Parathyroid adenoma (tissue), 2 donors: ENCODE measurements at regions not wholly inside any gene's neighbourhood (a gene's known extent, or its start where the extent isn't known, plus 50 kb on each side); places are given as distances from the start of the nearest gene placed in this dataset.

Experiments
- H2AFZ ChIP-seq: fragments of 300-600 bp; sonication (generic); one replicate; pipeline ENCODE4 v1.7.0; 2017; ENCODE audit warnings: antibody characterized with exemption, mild to moderate bottlenecking
- H3K27ac ChIP-seq: fragments of 300-600 bp; sonication (generic); one replicate; pipeline ENCODE4 v1.7.0; 2017
- H3K27me3 ChIP-seq: fragments of 300-600 bp; sonication (generic); one replicate; pipeline ENCODE4 v1.7.0; 2017; ENCODE audit warnings: low read length; ENCODE audit not compliant: control insufficient read depth, insufficient read depth
- H3K36me3 ChIP-seq: fragments of 300-600 bp; sonication (generic); one replicate; pipeline ENCODE4 v1.7.0; 2017; ENCODE audit warnings: low read length; ENCODE audit not compliant: control insufficient read depth, insufficient read depth
- H3K4me1 ChIP-seq: fragments of 300-600 bp; sonication (generic); one replicate; pipeline ENCODE4 v1.7.0; 2017; ENCODE audit warnings: control low read depth
- H3K4me2 ChIP-seq: fragments of 300-600 bp; sonication (generic); one replicate; pipeline ENCODE4 v1.7.0; 2017; ENCODE audit warnings: low read length
- H3K4me3 ChIP-seq: fragments of 300-600 bp; sonication (generic); one replicate; pipeline ENCODE4 v1.7.0; 2017; ENCODE audit warnings: low read depth, low read length
- H3K79me2 ChIP-seq: fragments of 300-600 bp; sonication (generic); one replicate; pipeline ENCODE4 v1.7.0; 2017; ENCODE audit warnings: control low read depth
- H3K9ac ChIP-seq: fragments of 300-600 bp; sonication (generic); one replicate; pipeline ENCODE4 v1.7.0; 2017; ENCODE audit warnings: mild to moderate bottlenecking
- H3K9me3 ChIP-seq: fragments of 300-600 bp; sonication (generic); one replicate; pipeline ENCODE4 v1.7.0; 2017; ENCODE audit warnings: low read length; ENCODE audit not compliant: control insufficient read depth
- CTCF ChIP-seq: fragments of 300-600 bp; sonication (generic); IDR thresholded peaks from one replicate; pipeline ENCODE4 v1.7.0; 2017; ENCODE audit warnings: antibody characterized with exemption, mild to moderate bottlenecking
- donor health status: primary hyperparathyroidism.

- TF ChIP-seq CTCF = no peak
- no peak overlapping the region for H3K4me2 ChIP-seq
- no peak overlapping the region for H3K27ac ChIP-seq
- H3K4me3 ChIP-seq = no peak overlapping the region
- H3K36me3 ChIP-seq = no peaks in the 10 kb centered on the region
- no peaks in the 10 kb centered on the region for H3K27me3 ChIP-seq
- no peaks in the 10 kb centered on the region for H3K9me3 ChIP-seq
- H3K4me1 ChIP-seq = no peaks in the 10 kb centered on the region
- no peaks in the 10 kb centered on the region for H3K79me2 ChIP-seq
- H3K9ac ChIP-seq = no peak overlapping the region
- H2AFZ ChIP-seq = no peak overlapping the region
These were observed 137.2 kb downstream of the MTX3 start for GRCh38 chr5:79853676-79854418.

GRCh38 chr5:79853028-79853427, 138.0 kb downstream of the MTX3 start:
- Histone ChIP-seq H3K4me1 (no peaks in the 10 kb centered on the region), H3K79me2 (no peaks in the 10 kb centered on the region), H3K27me3 (no peaks in the 10 kb centered on the region), H3K4me2 (no peak overlapping the region), H3K9ac (no peak overlapping the region), H3K36me3 (no peaks in the 10 kb centered on the region), H3K27ac (no peak overlapping the region), H3K4me3 (no peak overlapping the region), H2AFZ (no peak overlapping the region), H3K9me3 (no peaks in the 10 kb centered on the region)
- TF ChIP-seq CTCF = no peak

- no peaks in the 10 kb centered on the region for H3K36me3 ChIP-seq
- H3K9ac ChIP-seq = no peak overlapping the region
- TF ChIP-seq CTCF = no peak
- no peaks in the 10 kb centered on the region for H3K4me1 ChIP-seq
- no peak overlapping the region for H3K27ac ChIP-seq
- H3K9me3 ChIP-seq = no peaks in the 10 kb centered on the region
- no peaks in the 10 kb centered on the region for H3K79me2 ChIP-seq
- no peak overlapping the region for H3K4me2 ChIP-seq
- no peak overlapping the region for H2AFZ ChIP-seq
- no peak overlapping the region for H3K4me3 ChIP-seq
- no peaks in the 10 kb centered on the region for H3K27me3 ChIP-seq
These were observed 139.6 kb downstream of the MTX3 start for GRCh38 chr5:79851391-79851863.

- H3K9ac ChIP-seq = no peak overlapping the region
- TF ChIP-seq CTCF = no peak
- H3K4me2 ChIP-seq = no peak overlapping the region
- no peaks in the 10 kb centered on the region for H3K36me3 ChIP-seq
- no peak overlapping the region for H3K27ac ChIP-seq
- no peaks in the 10 kb centered on the region for H3K79me2 ChIP-seq
- no peaks in the 10 kb centered on the region for H3K9me3 ChIP-seq
- H3K4me1 ChIP-seq = no peaks in the 10 kb centered on the region
- no peak overlapping the region for H2AFZ ChIP-seq
- H3K4me3 ChIP-seq = no peak overlapping the region
- no peaks in the 10 kb centered on the region for H3K27me3 ChIP-seq
These were observed 140.1 kb downstream of the MTX3 start for GRCh38 chr5:79850941-79851340.

GRCh38 chr5:79850316-79850822, 140.7 kb downstream of the MTX3 start:
- Histone ChIP-seq H3K36me3 (no peaks in the 10 kb centered on the region), H3K4me3 (no peak overlapping the region), H3K4me1 (no peaks in the 10 kb centered on the region), H3K79me2 (no peaks in the 10 kb centered on the region), H3K27me3 (no peaks in the 10 kb centered on the region), H2AFZ (no peak overlapping the region), H3K27ac (no peak overlapping the region), H3K4me2 (no peak overlapping the region), H3K9ac (no peak overlapping the region), H3K9me3 (no peaks in the 10 kb centered on the region)
- no peak for TF ChIP-seq CTCF
